ENCODE measurements at regions not wholly inside any gene's neighbourhood (a gene's known extent, or its start where the extent isn't known, plus 50 kb on each side); places are given as distances from the start of the nearest gene placed in this dataset.

DNA sequence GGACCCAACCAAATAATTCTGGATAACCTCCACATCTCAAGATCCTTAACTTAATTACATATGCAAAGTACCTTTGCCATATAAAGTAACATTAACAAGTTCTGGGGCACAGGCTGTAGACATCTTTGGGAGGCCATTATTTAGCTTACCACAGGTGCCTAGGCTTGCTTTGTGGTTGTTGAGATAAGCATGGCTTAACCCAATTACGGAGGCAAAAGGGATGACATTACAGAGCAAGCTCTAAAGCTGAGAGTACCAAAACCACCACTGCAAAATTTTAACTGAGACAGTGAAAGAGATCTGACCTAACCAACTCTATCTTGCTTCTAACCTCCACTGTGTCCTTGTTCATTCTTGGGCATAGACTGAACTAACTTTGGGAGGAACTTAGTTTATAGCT, 502.9 kb upstream of the ATXN8OS start:
- no peak for DNase-seq (ENCODE audit: low read depth)
- Histone ChIP-seq H3K36me3 (ENCODE audit: control insufficient read depth, insufficient read depth, low read length) (no peaks in the 10 kb centered on the region), H3K27me3 (ENCODE audit: control insufficient read depth, insufficient read depth, low read length) (no peaks in the 10 kb centered on the region), H3K4me3 (ENCODE audit: low read depth, low read length) (no peak overlapping the region)
- TF ChIP-seq, protein P1, sequence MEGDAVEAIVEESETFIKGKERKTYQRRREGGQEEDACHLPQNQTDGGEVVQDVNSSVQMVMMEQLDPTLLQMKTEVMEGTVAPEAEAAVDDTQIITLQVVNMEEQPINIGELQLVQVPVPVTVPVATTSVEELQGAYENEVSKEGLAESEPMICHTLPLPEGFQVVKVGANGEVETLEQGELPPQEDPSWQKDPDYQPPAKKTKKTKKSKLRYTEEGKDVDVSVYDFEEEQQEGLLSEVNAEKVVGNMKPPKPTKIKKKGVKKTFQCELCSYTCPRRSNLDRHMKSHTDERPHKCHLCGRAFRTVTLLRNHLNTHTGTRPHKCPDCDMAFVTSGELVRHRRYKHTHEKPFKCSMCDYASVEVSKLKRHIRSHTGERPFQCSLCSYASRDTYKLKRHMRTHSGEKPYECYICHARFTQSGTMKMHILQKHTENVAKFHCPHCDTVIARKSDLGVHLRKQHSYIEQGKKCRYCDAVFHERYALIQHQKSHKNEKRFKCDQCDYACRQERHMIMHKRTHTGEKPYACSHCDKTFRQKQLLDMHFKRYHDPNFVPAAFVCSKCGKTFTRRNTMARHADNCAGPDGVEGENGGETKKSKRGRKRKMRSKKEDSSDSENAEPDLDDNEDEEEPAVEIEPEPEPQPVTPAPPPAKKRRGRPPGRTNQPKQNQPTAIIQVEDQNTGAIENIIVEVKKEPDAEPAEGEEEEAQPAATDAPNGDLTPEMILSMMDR (IDR thresholded peaks at IDR 0.05; ENCODE audit: insufficient read depth, low read length, poor library complexity, severe bottlenecking): no peak

- H3K27me3 ChIP-seq (ENCODE audit: control insufficient read depth, insufficient read depth, low read length): no peaks in the 10 kb centered on the region
- no peak overlapping the region for H3K4me3 ChIP-seq (ENCODE audit: low read depth, low read length)
- TF ChIP-seq, protein P1 (IDR thresholded peaks at IDR 0.05; ENCODE audit: insufficient read depth, low read length, poor library complexity, severe bottlenecking): no peak
- H3K36me3 ChIP-seq (ENCODE audit: control insufficient read depth, insufficient read depth, low read length): no peaks in the 10 kb centered on the region
- no peak for DNase-seq (ENCODE audit: low read depth)
Observed at GRCh38 chr13:69603144-69603853, 504.3 kb upstream of the ATXN8OS start.

- Histone ChIP-seq H3K36me3 (ENCODE audit: control insufficient read depth, insufficient read depth, low read length) (no peaks in the 10 kb centered on the region), H3K27me3 (ENCODE audit: control insufficient read depth, insufficient read depth, low read length) (no peaks in the 10 kb centered on the region), H3K4me3 (ENCODE audit: low read depth, low read length) (no peak overlapping the region)
- TF ChIP-seq, protein P1 (IDR thresholded peaks at IDR 0.05; ENCODE audit: insufficient read depth, low read length, poor library complexity, severe bottlenecking): no peak
- no peak for DNase-seq (ENCODE audit: low read depth)
Observed at GRCh38 chr13:69601661-69602060, 506.0 kb upstream of the ATXN8OS start.

DNA sequence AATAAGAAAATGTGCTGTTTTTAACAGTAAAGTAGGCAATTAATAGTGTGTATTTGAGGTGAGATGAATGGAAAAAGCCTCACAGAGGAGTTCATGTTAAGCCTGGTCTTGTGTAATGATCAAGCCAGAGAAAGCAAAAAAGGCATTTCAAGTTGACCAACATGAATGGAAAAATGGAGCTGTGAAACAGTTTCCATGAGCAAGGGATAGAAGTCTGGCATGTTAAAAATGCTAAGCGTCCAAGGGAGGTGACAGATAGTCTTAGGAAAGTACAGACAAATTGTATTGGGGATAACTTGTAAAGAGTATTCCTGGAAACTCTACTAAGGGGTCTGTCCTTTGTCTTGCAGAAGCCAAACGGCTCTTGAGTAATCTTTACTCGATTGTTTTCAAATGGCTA, 506.8 kb upstream of the ATXN8OS start:
- TF ChIP-seq, protein P1 (IDR thresholded peaks at IDR 0.05; ENCODE audit: insufficient read depth, low read length, poor library complexity, severe bottlenecking): no peak
- DNase-seq (ENCODE audit: low read depth): no peak
- H3K36me3 ChIP-seq (ENCODE audit: control insufficient read depth, insufficient read depth, low read length): no peaks in the 10 kb centered on the region
- no peak overlapping the region for H3K4me3 ChIP-seq (ENCODE audit: low read depth, low read length)
- no peaks in the 10 kb centered on the region for H3K27me3 ChIP-seq (ENCODE audit: control insufficient read depth, insufficient read depth, low read length)

DNA sequence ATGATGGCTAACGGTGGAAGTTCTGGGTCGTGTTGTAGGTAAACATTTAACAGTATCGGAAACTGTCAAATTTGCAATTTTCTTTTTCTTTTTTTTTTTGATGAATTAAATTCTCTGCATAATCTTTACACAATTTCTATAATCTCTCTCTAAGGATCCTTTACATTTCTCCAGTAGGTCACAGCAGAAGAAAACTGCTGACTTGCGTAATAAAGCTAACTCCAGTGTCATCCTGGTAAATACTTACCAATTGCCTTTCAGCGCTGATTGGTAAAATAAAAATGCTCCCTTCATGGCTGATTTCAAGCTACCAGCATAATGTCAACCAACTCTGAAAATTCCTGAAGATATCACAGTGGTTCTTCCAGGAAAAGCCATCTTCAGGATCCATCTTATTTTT, 510.5 kb upstream of the ATXN8OS start:
- no peaks in the 10 kb centered on the region for H3K36me3 ChIP-seq (ENCODE audit: control insufficient read depth, insufficient read depth, low read length)
- no peak overlapping the region for H3K4me3 ChIP-seq (ENCODE audit: low read depth, low read length)
- DNase-seq (ENCODE audit: low read depth): no peak
- H3K27me3 ChIP-seq (ENCODE audit: control insufficient read depth, insufficient read depth, low read length): no peaks in the 10 kb centered on the region
- TF ChIP-seq, protein P1 (IDR thresholded peaks at IDR 0.05; ENCODE audit: insufficient read depth, low read length, poor library complexity, severe bottlenecking): no peak

GRCh38 chr13:69595181-69595580, 512.4 kb upstream of the ATXN8OS start:
- TF ChIP-seq, protein P1 (IDR thresholded peaks at IDR 0.05; ENCODE audit: insufficient read depth, low read length, poor library complexity, severe bottlenecking): no peak
- no peaks in the 10 kb centered on the region for H3K27me3 ChIP-seq (ENCODE audit: control insufficient read depth, insufficient read depth, low read length)
- no peak overlapping the region for H3K4me3 ChIP-seq (ENCODE audit: low read depth, low read length)
- no peaks in the 10 kb centered on the region for H3K36me3 ChIP-seq (ENCODE audit: control insufficient read depth, insufficient read depth, low read length)
- DNase-seq (ENCODE audit: low read depth): no peak
